Tibial nerve (tissue), 4 donors: ENCODE measurements at regions not wholly inside any gene's neighbourhood (a gene's known extent, or its start where the extent isn't known, plus 50 kb on each side); places are given as distances from the start of the nearest gene placed in this dataset.
A peak's percentile ranks its signal among the peaks of the same experiment; 100 is the strongest.
"Not testable (repeated sequence)": the region's sequence is repeated elsewhere in the genome, so short reads cannot be mapped to it uniquely, and the experiment has no call there.

Experiments
- DNase-seq, 2 donors: peaks; one replicate each; pipeline ENCODE4 v3.0.0-alpha.2; 2019; ENCODE audit warnings: low spot score in 2 of 2
- H3K27ac ChIP-seq, 4 donors: fragments of 200-600 bp; sonication (generic) in 3 of 4; one replicate each; pipeline ENCODE4 v1.5.1; 2017 to 2019; ENCODE audit warnings: mild to moderate bottlenecking in 1 of 4
- H3K27me3 ChIP-seq, 2 donors: fragments of 200-600 bp; sonication (generic) in 1 of 2; one replicate each; pipeline versions ENCODE4 v1.5.1 to v1.6.0; 2017 to 2019
- H3K36me3 ChIP-seq, 3 donors: fragments of 200-600 bp; sonication (generic); one replicate each; pipeline ENCODE4 v1.5.1; 2018 to 2019
- H3K4me1 ChIP-seq, 4 donors: fragments of 200-600 bp; sonication (generic) in 3 of 4; one replicate each; pipeline ENCODE4 v1.5.1; 2017 to 2019
- H3K4me3 ChIP-seq, 4 donors: fragments of 200-600 bp; sonication (generic) in 3 of 4; one replicate each; pipeline ENCODE4 v1.5.1; 2017 to 2019; ENCODE audit warnings: mild to moderate bottlenecking in 1 of 4, moderate library complexity in 1 of 4
- H3K9me3 ChIP-seq, 4 donors: fragments of 200-600 bp; sonication (generic) in 3 of 4; one replicate each; pipeline ENCODE4 v1.5.1; 2017 to 2019
- EP300 ChIP-seq, 2 donors: sonication (generic); formaldehyde crosslinking; IDR thresholded peaks; one replicate each; pipeline ENCODE4 v1.6.1; 2017; ENCODE audit warnings: antibody characterized with exemption in 2 of 2, mild to moderate bottlenecking in 1 of 2
- POLR2A ChIP-seq, 2 donors: fragments of 450-650 bp; IDR thresholded peaks; one replicate each; pipeline ENCODE4 v1.6.1; 2017; ENCODE audit warnings: antibody characterized with exemption in 2 of 2, mild to moderate bottlenecking in 2 of 2, moderate library complexity in 2 of 2
- WGBS, 2 donors: methylation state at CpG; one replicate each; pipeline ENCODE4 v1.1.5; 2018; 5-methylcytosine and 5-hydroxymethylcytosine counted together
- TF ChIP-seq, protein P1 (sequence below), 5 experiments: fragments of 200-600 bp in 3 of 5; fragments of 450-650 bp in 2 of 5; sonication (generic) in 3 of 5; IDR thresholded peaks; one replicate each; pipeline ENCODE4 v1.5.1; 2016 to 2019; ENCODE audit warnings: antibody characterized with exemption in 5 of 5, mild to moderate bottlenecking in 3 of 5, moderate library complexity in 2 of 5

DNA sequence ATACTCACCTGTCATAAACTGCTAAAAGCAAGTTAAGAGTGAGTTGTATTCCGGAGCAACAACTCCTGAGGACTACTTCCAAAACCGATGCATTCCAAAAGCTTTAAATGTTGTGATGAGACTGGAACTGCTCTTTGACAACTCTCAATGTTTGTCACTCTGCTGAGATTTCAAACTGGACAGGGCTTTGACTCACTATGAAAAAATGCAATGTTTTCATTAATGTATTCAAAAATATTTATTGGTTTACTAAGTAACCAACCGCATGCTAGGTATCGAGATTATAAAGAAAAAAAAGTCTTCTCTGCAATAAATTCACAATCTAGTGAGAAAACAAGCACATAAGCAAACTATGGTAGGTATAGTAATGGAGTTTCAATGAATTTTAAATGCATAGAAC lies 107.9 kb upstream of the GNAI1 start:
- Histone ChIP-seq H3K9me3 (peaks cover 0 to 3% (median 0%) of the 10 kb centered on the region in 4 donors), H3K27me3 (no peaks in the 10 kb centered on the region), H3K4me3 (no peak overlapping the region), H3K36me3 (no peaks in the 10 kb centered on the region), H3K27ac (no peak overlapping the region), H3K4me1 (no peaks in the 10 kb centered on the region)
- 85 to 89% methylated on average over 4 of the region's 4 CpGs for WGBS, 2 donors
- no peak for TF ChIP-seq EP300 (IDR thresholded peaks at IDR 0.05)
- TF ChIP-seq, protein P1, sequence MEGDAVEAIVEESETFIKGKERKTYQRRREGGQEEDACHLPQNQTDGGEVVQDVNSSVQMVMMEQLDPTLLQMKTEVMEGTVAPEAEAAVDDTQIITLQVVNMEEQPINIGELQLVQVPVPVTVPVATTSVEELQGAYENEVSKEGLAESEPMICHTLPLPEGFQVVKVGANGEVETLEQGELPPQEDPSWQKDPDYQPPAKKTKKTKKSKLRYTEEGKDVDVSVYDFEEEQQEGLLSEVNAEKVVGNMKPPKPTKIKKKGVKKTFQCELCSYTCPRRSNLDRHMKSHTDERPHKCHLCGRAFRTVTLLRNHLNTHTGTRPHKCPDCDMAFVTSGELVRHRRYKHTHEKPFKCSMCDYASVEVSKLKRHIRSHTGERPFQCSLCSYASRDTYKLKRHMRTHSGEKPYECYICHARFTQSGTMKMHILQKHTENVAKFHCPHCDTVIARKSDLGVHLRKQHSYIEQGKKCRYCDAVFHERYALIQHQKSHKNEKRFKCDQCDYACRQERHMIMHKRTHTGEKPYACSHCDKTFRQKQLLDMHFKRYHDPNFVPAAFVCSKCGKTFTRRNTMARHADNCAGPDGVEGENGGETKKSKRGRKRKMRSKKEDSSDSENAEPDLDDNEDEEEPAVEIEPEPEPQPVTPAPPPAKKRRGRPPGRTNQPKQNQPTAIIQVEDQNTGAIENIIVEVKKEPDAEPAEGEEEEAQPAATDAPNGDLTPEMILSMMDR (IDR thresholded peaks at IDR 0.05): no peak
- no peak for TF ChIP-seq POLR2A (IDR thresholded peaks at IDR 0.05)
- DNase-seq: no peak

DNA sequence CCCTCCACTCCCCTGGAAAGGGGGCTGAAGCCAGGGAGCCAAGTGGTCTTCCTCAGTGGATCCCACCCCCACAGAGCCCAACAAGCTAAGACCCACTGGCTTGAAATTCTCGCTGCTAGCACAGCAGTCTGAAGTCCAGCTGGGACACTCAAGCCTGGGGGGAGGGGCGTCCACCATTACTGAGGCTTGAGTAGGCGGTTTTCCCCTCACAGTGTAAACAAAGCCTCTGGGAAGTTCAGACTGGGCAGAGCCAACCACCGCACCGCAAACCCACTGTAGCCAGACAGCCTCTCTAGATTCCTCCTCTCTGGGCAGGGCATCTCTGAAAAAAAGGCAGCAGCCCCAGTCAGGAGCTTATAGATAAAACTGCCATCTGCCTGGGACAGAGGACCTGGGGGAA lies 114.4 kb upstream of the GNAI1 start:
- not testable (repeated sequence) for DNase-seq, H3K27ac ChIP-seq, H3K4me1 ChIP-seq, H3K36me3 ChIP-seq, H3K27me3 ChIP-seq, H3K9me3 ChIP-seq, H3K4me3 ChIP-seq
- WGBS, 2 donors: 42 to 75% methylated on average over 5 of the region's 5 CpGs

DNA sequence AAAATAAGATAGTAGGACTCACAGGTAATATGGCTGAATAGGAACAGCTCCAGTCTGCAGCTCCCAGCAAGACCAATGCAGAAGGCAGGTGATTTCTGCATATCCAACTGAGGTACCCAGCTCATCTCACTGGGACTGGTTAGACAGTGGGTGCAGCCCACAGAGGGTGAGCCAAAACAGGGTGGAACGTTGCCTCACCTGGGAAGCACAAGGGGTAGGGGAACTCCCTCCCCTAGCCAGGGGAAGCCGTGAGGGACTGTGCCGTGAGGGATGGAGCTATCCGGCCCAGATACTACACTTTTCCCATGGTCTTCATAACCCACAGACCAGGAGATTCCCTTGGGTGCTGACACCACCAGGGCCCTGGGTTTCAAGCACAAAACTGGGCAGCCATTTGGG lies 114.8 kb upstream of the GNAI1 start:
- not testable (repeated sequence) for H3K9me3 ChIP-seq, H3K4me3 ChIP-seq, H3K27me3 ChIP-seq, H3K4me1 ChIP-seq, DNase-seq, H3K36me3 ChIP-seq, H3K27ac ChIP-seq
- WGBS, 2 donors: 63 to 84% methylated on average over 4 of the region's 4 CpGs

DNA sequence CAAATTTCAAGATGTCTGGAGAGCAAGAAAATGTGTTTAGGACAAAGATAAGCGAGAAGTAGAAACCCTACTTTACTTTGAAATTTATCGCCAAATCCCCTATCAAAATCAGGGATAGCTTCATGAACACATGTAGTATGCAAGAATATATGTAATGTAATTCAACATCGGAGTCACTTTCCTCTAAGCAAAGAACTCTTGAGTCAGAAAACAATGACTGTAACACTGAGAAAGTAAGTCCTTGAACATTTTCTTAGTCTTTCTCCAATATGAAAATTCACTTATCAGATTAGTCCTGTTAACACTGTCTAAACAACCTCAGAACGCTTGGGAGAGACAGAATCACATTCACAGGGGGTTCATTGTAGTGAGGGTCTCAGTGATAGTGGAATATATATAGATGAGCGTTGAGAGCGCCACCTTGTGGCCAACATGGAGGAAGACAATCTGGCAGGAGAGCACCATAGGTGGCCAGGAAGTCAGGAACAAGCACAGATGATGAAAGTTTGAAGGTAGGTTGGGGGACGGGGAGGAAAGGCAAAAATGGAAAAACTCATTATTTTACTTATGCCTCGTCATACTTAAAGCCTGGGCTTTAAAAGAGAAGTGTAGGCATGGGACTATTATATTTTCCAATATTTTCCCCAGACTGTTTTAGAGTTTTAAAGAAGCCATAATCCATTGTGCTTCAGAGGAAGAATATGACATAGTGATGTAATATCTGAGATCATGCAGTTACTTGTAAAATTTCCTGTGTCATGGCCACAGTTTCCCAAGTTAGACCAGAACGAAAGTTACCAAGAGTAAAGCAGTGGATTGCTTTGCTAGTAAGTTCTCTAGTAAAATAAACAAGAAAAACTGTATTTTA lies 115.5 kb upstream of the GNAI1 start:
- Histone ChIP-seq H3K4me3 (no peak overlapping the region), H3K9me3 (no peaks in the 10 kb centered on the region), H3K27ac (no peak overlapping the region), H3K4me1 (no peaks in the 10 kb centered on the region), H3K36me3 (no peaks in the 10 kb centered on the region), H3K27me3 (peaks cover 0 to 5% of the 10 kb centered on the region in 2 donors)
- 36% methylated on average over 9 of the region's 9 CpGs for WGBS, 2 donors
- TF ChIP-seq, protein P1 (IDR thresholded peaks at IDR 0.05): peak; percentile 66 to 75 (median 70)
- TF ChIP-seq POLR2A (IDR thresholded peaks at IDR 0.05) (no peak), EP300 (IDR thresholded peaks at IDR 0.05) (no peak)
- no peak for DNase-seq

DNA sequence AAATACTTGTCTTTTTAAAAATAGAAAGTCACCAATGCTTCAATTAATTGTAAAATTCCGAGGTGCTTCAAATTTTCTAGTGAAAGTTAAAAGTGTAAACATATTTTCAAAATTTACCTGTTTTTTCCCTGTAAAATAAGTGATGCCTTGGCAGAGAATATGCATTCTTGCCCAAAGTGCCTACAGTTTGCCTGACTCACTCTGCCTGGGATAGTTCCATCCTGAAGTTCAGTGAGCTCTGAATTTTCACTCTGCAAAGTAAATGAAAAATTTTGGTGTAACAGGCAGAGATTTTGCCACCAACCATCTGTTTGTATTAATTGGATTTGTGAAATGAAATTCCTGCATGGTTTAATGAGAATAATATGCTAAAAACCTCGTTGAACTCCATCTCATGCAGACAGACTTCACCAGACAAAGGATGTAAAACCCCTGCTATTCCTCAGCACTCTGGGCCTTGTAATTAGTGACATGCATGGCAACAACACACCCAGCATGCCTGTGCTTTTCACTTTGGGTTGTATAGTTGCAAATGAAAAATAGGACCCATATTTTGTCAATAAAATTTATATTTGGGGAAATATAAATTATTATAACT lies 117.4 kb upstream of the GNAI1 start:
- Histone ChIP-seq H3K4me3 (no peak overlapping the region), H3K4me1 (no peaks in the 10 kb centered on the region), H3K27ac (no peak overlapping the region), H3K36me3 (no peaks in the 10 kb centered on the region), H3K27me3 (peaks cover 0 to 5% of the 10 kb centered on the region in 2 donors), H3K9me3 (no peaks in the 10 kb centered on the region)
- no peak for DNase-seq
- 67 to 69% methylated on average over 2 of the region's 2 CpGs for WGBS, 2 donors
- TF ChIP-seq POLR2A (IDR thresholded peaks at IDR 0.05): no peak
- TF ChIP-seq EP300 (IDR thresholded peaks at IDR 0.05): no peak
- TF ChIP-seq, protein P1 (IDR thresholded peaks at IDR 0.05): no peak

DNA sequence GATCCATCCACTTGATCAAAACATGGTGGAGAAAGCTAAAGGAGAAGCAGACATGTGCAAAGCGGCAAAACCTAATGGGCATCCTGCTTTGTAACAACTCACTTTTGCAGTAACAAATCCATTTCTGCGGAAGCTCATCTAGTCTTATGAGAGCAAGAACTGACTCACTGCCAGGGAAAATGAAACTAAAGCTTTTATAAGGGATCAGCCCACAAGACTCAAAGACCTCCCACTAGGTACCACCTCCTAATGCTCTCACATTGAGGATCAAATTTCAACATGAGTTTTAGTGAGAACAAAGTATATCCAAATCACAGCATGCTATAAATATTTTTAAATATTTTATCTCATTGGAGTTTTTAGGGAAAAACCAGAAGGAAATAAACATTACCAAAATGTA lies 120.1 kb upstream of the GNAI1 start:
- H3K4me3 ChIP-seq: no peak overlapping the region
- H3K27ac ChIP-seq: no peak overlapping the region
- no peak for DNase-seq
- no peaks in the 10 kb centered on the region for H3K4me1 ChIP-seq
- no peaks in the 10 kb centered on the region for H3K36me3 ChIP-seq
- TF ChIP-seq, protein P1 (IDR thresholded peaks at IDR 0.05): no peak
- TF ChIP-seq EP300 (IDR thresholded peaks at IDR 0.05) (no peak), POLR2A (IDR thresholded peaks at IDR 0.05) (no peak)
- H3K9me3 ChIP-seq: no peaks in the 10 kb centered on the region
- WGBS, 2 donors: 87% methylated on average over 2 of the region's 2 CpGs
- no peaks in the 10 kb centered on the region for H3K27me3 ChIP-seq
